ENCODE measurements at regions not wholly inside any gene's neighbourhood (a gene's known extent, or its start where the extent isn't known, plus 50 kb on each side); places are given as distances from the start of the nearest gene placed in this dataset.
"Not testable (repeated sequence)": the region's sequence is repeated elsewhere in the genome, so short reads cannot be mapped to it uniquely, and the experiment has no call there.

DNA sequence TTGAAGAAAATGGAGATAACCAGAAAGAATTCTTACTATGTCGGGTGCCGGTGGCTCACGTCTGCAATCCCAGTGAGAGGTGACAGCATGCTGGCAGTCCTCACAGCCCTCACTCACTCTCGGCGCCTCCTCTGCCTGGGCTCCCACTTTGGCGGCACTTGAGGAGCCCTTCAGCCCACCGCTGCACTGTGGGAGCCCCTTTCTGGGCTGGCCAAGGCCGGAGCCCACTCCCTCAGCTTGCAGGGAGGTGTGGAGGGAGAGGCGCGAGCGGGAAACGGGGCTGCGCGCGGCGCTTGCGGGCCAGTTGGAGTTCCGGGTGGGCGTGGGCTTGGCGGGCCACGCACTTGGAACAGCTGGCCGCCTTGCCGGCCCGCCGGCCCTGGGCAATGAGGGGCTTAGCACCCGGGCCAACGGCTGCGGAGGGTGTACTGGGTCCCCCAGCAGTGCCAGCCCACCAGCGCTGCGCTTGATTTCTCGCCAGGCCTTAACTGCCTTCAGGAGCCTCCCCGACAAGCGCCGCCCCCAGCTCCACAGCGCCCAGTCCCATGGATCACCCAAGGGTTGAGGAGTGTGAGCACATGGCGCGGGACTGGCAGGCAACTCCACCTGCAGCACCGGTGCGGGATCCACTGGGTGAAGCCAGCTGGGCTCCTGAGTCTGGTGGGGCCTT, 1672.5 kb upstream of the B3GALT2 start:
- DNase-seq: not testable (repeated sequence)

DNA sequence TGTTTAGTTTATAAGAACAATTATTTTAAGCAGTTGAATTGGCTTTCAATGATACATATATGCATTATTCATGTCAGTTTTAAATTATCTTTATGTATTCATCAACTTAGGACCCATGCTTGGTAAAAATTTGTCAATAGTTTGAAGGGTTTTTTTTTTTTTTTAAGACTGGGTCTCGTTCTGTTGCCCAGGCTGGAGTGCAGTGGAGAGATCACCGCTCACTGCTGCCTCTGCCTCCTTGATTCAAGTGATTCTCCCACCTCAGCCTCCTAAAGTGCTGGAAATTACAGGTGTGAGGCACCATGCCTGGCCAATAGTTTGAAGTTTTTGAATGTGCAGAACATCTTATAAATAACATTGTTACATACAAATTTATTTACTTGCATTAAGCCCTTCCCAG, 1671.0 kb upstream of the B3GALT2 start:
- DNase-seq: no peak

DNA sequence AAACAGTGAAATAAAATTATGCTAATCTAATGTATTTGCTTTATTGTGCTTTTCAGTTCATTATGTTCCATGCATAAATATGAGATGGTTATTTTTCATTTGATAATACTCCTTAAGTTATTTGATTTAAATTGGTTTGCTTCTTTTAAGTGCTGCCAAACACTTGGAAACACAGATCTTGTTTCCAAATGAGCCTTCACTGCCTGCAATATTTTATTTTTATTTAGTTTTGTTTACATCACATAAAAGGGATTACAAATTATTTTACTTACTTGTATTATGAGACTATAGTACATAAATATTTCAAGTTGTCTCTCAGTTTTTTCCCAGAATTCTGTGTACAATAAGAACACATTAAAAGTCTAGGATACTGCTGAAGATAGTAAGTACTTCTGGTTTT, 1662.4 kb upstream of the B3GALT2 start:
- no peak for DNase-seq

DNA sequence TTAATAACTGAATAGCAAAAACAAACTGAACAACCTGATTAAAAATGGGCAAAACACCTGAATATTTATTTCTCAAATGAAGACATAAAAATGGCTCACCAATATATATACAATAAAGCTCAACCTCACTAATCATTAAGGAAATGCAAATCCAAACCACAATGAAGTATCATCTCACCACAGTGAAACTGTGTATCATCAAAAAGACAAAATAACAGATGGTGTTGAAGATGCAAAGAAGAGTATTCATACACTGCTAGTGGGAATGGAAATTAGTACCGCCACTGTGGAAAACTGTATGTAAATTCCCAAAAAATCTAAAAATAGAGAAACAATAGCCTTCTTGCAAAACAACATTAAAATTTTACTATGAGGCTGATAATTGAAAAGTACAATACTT, 1660.1 kb upstream of the B3GALT2 start:
- no peak for DNase-seq

DNA sequence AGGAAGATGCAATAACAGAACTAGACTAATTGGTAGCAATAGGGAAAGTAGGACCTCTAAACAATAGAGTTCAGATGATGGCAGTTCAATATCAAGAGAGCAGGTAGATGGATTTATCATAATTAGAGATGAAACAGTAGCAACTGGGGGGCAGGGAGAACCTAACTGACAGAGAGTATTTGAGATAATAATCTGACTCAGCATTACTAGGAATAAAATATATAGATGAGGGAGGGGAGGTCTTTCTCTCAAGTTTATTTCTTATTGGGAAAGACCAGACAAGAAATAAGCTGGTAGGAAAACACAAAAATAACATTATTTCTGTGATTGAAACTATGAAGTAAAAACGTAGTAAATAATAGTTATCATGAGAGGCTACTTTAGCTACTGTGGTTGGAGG, 1656.7 kb upstream of the B3GALT2 start:
- no peak for DNase-seq

DNA sequence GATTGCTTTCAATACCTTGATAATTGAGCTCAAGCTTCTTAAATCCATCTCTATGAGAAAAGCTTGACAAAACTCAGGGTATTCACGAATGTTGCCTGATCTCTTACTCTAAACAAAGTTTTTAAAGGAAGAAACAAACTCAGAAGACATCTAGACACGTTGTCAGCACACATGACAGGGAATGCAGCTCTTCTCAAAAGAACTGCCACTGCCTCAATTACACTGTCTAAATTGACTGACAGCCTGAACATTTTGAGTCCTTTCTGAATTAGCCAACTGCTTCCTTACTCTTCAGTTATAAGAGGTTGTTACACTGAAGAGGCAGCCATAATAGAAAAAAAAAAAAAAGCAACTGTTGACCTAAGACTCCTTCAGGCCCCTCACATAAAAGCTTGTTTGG, 1646.7 kb upstream of the B3GALT2 start:
- DNase-seq: no peak

DNA sequence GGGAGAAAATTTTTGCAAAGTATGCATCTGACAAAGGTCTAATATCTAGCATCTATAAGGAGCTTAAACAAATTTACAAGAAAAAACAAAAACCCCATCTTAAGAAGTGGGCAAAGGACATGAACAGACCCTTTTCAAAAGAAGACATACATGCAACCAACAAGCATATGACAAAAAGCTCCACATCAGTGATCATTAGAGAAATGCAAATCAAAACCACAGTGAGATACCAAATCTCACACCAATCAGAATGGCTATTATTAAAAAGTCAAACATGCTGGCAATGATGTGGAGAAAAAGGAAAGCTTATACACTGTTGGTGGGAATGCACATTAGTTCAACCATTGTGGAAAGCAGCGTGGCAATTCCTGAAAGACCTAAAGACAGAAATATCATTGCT, 1645.2 kb upstream of the B3GALT2 start:
- DNase-seq: not testable (repeated sequence)

DNA sequence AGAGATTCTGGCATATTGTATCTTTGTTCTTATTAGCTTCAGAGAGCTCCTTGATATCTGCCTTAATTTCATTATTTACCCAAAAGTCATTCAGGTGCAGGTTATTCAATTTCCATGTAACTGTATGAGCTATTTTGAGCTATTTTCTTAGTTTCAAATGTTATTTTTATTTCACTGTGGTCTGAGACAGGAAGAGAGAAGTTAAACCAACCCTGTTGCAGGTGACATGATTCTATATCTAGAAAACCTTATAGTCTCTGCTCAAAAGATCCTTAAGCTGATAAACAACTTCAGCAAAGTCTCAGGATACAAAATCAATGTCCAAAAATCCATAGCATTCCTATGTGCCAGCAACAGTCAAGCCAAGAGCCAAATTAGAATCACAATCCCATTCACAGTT, 1644.0 kb upstream of the B3GALT2 start:
- no peak for DNase-seq

DNA sequence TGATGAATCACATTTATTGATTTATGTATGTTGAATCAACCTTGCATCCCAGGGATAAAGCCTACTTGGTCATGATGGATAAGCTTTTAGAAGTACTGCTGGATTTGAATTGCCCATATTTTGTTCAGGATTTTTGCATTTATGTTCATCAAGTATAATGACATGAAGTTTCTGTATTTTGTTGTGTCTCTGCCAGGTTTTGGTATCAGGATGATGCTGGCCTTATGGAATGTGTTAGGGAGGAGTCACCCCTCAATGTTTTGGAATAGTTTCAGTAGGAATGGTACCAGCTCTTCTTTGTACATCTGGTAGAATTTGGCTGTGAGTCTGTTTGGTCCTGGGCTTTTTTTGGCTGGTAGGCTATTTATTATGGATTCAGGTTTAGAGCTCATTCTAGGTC, 1643.1 kb upstream of the B3GALT2 start:
- DNase-seq: no peak

DNA sequence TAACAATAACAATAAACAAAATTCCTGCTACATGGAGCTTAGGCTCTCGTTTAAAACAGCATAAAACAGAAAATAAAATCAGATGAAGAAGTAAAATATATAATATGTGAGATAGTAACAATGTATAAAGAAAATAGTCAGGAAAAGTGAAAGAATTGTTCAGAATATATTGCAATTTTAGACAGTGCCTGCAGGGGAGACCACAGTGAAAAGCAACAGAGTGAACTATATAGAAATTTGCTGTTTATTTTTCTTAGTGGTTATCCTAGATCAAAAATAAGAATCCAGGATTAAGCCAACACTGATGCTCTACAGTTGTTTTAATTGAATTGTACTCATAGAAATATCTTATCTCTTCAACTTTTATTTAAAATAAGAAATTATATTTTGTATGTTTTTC, 1639.0 kb upstream of the B3GALT2 start:
- DNase-seq: no peak

DNA sequence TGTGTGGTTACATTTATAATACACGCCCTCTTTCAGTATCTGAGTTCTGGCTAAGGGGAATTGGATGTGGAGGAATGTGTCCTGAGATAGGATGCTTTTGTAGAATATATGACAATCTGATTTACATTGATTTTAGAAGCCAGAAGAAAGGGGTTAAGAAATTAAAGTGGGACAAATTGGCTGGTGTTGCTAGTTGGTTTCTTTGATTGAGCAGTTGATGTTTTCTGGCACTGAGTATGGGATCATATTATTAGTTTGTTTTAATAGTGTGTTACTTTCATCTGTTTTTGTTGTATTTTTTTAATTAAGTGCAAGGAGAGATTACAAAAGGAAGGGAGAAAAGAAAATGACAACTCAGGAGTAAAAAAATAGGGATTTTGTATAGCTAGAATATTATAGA, 1634.7 kb upstream of the B3GALT2 start:
- no peak for DNase-seq

DNA sequence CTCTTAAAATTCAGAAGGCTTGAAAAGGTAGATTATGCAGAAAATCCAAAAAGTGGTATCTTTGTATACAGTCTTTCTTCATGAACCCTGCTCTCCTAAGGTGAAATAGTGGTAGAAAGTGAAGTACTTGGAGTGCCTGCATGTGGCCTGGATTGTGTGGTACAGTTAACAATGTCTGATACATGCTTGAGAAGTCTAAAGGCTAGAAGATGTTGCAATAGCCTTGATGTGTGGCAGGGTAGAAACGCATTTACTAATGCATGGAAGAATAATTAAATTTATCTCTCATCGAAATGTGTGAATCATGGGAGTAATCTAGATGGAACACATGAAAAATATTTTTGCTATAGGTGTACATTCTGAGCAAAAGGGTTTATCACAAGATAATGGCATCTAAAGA, 1632.3 kb upstream of the B3GALT2 start:
- DNase-seq: no peak

DNA sequence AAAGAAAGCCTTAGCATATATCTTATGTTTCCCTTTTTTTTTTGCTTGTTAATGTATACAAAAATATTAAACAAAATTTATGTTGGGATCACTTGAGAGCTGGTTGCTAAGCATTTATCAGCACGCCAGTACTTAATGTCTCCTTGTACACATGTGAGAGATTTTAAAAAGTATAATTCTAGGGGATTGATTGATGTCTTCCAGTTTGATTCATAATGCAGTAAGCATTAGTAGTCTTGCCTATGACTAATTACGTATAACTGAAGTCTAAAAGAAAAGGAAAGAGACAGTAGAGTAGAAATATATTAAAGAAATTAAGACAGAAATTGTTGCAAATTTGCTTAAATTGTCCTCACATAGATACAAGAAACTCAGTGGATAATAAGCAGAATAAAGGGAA, 1630.4 kb upstream of the B3GALT2 start:
- no peak for DNase-seq

DNA sequence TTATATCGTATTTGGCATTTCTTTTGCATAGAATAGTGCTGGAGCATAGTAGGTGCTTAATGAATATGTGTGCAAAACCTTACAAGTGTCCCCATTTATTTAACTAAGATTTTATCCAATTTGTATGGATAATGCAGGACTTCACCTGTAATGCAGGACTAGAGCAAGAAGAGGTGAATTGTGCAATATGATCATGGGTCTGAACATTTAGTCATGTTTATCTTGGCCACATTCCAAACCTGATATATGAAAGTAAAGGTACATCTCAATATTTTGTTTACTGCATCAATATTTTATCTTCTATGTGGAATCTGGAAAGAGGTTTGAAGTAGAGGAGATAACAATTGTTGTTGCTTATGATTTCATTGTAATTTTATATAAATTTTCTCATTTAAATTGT, 1626.7 kb upstream of the B3GALT2 start:
- DNase-seq: no peak

DNA sequence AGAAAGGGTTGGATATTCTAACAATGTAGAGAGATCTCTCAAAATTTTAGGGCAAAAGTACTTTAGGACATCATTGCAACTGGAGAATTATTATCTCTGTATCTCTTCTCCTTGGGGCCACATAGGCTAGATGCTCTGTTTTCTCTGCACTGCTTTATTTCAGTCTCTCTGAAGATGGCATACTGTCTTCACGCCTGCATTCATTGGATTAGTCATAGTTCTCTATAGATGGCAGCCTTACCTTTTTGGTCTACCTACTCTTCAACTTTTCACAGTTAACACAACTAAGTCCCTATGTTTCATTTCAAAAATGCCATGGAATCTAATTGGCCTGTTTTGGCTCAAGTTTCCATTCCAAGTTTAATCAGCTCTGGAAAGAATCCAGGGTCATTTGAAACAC, 1623.3 kb upstream of the B3GALT2 start:
- no peak for DNase-seq

DNA sequence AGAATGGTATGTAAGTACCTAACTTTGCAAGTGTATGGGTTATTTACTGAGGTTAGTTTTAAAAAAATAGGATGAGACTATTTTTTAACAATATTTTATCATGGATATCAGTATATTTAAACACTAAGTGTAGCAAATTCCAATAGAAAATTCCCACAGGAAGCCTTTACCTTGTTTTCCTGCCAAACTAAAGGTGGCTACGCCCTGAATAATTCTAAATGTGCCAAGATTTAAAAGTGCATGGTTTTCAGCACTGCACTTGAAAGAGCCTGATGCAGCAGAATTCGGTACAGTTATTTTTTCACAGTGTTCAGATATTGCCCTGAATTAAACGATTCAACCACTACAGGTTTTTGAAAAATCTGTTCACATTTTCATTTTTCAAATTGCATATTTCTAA, 1622.8 kb upstream of the B3GALT2 start:
- DNase-seq: no peak

DNA sequence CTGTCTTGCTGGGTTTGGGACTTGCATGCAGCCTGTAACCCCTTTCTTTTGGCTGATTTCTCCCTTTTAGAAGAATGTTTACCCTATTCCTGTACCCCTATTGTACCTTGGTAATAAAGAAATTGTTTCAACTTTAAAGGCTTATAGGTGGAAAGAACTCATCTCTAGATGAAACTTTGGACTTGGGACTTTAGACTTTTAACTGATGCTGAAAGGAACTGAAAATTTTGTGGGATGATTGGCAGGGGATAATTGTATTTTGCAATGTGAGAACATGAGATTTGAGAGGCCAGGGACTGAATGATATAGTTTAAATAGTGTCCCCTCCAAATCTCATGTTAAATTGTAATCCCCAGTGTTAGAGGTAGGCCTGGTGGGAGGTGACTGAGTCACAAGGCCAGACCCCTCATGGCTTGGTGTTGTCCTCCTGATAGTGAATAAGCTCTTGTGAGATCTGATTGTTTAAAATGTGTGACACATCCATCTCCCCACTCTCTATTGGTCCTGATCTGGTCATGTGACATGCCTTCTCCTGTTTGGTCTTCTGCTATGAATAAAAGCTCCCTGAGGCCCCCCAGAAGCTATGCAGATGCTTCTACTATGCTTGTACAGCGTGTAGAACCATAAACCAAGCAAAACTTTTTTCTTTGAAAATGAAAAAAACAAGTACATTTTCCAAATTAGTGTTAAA, 1621.3 kb upstream of the B3GALT2 start:
- DNase-seq: no peak

DNA sequence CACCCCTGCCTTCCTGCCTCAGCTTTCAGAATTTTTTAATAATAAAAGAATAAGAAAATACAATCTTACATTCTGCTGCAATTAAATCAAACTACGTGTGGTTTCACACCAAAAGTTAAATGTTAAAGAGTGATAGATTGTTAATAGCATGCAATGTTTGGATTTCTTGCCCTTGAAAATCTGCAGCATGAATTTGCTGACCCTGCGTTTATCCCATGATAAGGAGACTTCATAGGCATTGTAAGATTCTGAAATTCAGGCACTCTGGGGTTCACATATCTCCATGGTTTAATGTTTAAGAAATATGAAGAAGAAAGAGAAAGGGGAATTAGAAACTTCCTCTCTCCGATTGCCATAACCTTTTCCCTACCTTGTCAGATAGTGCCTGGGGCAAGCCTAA, 1616.2 kb upstream of the B3GALT2 start:
- no peak for DNase-seq

DNA sequence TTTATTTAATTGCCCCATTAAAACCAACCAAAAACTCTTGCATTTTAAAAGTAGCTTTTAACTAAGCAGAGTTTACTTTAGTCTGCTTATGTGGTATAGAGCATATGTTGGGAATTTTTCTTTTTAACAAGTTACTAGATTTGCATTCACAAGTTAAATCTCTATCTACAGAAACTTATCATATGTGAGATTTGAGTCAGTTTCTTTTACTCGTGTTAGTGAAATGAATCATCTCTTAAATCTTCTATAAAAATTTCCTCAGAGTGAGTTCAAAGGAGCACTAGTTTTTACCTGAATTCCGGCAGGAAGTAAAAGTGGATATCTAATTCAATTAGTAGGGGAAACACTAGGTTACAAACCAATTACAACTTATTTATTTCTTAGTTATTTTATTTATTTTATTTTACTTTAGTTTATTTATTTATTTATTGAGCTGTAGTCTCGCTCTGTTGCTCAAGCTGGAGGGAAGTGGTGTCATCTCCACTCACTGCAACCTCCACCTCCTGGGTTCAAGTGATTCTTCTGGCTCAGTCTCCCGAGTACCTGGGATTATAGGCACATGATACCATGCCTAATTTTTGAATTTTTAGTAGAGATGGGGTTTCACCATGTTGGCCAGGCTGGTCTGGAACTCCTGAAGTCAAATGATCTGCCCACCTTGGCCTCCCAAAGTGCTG, 1609.6 kb upstream of the B3GALT2 start:
- no peak for DNase-seq

DNA sequence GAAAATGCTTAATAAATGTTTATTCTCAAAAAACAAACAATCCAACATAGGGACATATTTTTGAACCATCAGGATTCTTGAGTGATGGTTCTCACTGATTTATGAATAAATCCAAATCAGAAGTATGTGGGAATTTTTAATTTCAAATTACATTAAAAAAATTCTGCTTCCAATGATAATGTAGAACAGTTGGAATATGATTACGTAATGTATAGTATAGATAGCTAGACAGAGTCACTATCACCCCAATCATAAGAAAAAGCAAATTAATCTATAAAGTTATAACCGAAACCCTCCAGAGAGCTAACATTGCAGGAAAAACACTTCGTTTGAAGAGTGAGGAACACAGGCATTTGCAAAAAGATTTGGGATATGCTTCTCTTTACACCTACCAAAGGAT, 1600.6 kb upstream of the B3GALT2 start:
- DNase-seq: no peak

DNA sequence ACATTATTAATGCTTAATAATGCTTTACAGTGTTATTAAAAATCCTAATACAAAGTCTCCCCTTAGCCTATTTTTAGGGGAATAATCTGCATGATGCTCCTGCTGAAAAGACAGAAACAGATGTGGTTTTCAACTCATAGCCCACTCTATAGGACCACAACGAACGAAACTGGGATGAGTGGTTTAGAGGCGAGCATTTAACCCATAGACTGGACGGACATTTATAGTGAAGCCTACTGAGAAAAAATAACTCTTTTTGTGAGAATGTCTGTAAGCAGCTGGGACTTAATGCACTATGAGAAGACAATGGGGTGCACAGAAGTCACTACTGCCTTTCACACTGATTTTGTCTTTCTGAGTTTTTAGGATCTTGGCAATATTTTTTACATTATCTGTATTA, 1599.6 kb upstream of the B3GALT2 start:
- DNase-seq: no peak

DNA sequence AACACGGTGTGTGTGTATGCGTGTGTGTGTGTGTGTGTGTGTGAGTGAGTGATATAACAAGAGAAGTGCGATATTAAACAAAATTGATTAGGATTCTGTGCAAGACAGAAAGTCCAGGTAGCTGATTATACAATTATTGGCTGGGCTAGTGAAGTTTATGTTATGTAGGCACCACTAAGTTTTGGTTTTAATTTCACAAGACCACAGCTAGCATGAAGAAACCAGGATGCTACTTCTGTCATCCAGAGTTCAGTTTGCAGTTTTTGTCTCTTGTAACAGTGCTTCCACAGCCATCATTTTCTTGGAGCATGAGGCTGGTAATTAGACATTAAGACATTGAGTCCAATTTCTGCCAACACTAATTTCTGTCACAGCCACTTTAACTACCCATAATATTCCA, 1590.2 kb upstream of the B3GALT2 start:
- DNase-seq: no peak

DNA sequence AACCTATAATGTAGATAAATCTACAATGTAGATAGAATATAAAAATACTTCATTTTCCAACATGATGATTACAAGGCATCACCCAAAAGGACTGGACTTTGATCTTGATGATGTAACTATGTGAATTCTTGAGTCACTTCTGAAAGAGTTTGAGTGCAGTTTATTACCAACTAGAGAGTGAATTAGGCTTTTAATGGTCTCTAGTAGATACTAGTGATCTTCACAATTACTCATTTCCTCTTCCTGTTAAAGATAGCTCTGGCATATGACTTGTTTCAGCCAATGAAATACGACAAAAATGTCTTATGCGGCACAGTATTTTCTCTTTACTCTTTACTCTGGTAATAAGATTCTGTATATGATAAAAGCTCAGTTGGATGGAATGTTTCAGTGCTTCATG, 1588.1 kb upstream of the B3GALT2 start:
- no peak for DNase-seq

DNA sequence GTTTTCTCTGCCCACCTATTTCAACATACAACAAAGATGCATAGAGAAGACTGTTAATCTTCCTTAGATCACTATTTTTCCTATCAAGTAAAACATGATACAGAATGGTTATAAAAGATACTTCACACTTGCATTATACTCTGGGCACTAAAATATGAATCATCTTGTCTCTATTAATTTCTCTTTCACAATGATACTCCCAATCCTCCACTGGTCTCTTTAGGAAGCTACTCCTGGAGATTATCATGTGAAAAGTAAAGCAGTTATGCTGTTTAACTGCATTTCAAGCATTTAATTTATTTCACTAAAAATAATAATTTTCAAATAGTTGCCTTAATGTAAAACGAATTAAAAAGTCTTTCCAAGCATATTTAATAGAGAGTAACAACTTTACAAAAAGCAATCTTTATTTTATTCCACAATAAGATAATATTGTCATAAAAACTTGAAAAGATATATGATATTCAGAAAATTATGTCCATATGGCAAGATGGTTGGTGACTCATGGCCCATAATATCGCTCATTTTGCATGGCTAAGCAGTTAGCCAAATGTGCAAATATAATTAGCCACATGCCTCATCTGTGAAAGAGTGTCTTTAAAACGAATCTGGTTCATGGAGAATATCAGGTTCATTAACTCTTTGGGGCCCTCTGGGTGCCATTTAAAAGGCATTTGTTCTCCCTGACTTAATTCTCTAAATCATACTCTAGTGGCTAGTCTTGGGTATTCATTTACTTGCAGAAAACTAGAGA, 1569.0 kb upstream of the B3GALT2 start:
- no peak for DNase-seq

Measured in HCEC 1CT (cell line).